HuH-7.5 (cell line): ENCODE measurements at regions not wholly inside any gene's neighbourhood (a gene's known extent, or its start where the extent isn't known, plus 50 kb on each side); places are given as distances from the start of the nearest gene placed in this dataset.
"Not testable (repeated sequence)": the region's sequence is repeated elsewhere in the genome, so short reads cannot be mapped to it uniquely, and the experiment has no call there.

ENCODE experiments used
- DNase-seq: peaks from one replicate; pipeline ENCODE4 v3.0.0; 2011; ENCODE audit warnings: low spot score

DNA sequence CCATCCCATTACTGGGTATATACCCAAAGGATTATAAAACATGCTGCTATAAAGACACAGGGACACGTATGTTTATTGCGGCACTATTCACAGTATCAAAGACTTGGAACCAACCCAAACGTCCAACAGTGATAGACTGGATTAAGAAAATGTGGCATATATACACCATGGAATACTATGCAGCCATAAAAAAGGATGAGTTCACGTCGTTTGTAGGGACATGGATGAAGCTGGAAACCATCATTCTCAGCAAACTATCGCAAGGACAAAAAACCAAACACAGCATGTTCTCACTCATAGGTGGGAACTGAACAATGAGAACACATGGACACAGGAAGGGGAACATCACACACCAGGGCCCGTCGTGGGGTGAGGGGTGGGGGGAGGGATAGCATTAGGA lies 106.1 kb downstream of the CHD1L start:
- DNase-seq, result not testable (repeated sequence)

DNA sequence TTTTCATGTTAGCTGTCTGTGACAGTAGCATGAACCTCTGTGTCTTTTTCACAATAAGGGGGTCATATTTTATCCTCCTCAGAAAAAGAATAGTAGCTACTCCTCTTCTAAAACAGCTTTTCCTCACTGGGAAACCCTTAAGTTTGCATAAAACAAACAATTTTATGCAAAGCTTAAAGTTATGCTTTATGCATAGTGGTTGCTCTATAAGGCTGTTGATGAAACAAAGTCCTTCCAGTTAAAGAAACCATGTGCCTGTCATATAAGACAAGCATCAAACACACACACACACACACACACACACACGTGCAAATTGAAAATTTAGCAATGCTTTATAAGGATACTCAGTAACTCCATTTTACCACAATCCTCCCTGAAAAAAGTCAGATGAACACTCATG lies 107.0 kb downstream of the CHD1L start:
- DNase-seq, result no peak

DNA sequence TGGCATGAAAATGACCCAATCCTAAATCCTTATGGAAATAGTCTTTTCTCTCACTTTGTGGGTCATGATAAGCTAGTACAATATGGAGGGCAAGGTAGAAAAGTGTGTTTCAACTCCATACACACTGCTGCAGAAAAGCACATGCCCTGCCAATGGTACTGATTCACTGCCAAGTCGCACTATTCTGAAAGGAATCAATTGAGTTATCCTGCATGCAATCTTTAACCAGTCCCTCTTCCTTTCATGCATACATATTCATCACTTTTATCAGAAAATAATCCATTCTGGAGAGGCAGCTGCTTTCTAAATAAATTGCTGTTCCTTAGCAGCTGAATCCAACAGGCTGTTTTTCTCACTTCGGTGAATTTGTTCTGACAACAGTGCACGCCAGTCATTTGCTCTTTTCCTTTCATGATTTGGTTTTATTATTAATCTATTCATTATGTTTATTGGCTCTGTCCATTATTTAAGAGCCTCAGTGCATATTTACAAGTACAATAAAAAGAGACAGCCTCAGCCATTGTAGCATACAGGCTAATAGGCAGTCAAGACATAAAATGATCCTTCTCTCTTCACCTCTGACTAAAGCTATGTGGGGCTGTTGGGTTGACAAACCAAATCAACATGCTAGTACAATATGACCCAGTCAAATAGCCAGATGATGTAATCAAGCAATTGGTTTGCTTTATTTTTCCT lies 108.8 kb downstream of the CHD1L start:
- no peak for DNase-seq

DNA sequence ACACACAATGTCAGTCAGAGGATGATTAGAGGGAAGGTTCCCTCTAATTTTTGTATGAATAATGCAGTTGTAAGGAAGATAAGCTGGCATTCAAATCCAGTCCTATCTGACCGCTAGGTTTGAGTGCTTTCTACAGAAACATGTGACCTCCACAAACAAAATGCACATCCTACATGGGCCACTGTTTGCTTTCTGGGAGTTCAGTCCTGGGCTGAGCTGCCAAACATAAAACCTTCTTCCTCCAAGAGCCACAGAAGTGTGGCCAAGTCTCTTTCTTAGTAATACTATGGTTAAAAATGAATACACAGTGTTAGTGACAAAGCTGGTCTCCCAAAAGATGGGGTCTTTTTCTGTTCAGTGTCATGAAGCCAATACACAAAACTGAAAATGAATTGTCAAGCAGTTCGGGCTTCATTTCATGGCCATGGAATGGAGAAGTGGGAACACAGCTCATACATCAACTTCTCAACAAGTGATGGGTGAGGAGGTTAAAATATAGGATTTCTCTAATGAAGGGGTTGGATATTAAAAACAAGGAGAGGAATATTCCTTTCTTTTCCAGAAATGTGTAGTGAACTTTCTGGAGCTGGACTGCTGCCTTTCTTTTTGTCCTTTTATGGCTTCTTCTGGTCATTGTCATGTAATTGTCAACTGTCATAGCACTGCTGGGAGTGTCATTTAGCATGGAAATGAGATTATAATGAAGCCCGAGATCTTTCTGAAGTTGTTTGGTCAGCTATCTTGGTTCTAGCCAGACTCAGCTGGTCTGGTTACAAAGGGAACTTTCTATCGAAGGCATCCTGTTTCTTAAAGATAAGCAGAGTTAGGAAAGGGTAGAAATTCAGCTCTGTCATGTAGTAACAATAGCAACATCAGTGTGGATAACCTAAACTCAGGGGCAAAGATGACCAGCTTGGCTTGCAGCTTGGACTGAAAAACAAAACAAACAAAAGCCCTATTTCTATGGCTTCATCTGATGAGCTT lies 135.1 kb downstream of the CHD1L start:
- no peak for DNase-seq

DNA sequence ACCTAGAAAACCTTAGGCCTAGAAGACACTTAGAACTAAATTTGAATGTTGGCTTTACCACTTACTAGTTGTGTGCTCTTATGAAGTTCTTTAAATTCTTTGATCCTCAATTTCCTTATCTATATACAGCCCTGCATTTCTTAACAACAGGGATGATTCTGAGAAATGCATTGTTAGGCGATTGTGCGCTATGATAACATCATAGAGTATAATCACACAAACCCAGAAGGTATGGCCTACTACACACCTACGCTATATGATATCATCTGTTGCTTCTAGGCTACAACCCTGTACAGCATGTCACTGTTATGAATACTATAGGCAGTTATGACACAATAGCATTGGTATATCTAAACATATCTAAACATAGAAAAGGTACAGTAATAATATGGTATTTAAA lies 137.4 kb downstream of the CHD1L start:
- DNase-seq, result no peak

DNA sequence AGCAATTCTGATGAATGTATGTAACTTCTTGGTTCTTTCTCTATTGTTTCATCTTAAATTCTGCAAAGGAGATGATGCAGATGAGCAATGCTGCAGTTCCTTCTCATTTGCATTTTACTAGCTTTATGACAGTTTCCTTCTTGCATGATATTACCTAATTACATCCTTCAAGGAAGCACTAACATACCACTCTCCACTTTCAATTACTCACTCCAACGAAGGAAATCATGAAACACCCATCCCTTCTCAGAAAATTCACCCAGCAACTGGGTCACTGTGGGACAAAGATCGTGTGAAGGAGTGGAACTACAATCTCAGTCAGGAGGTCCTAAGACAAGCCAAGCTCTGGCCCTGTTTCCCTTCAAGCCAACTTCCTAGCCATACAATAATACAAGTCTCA lies 142.3 kb downstream of the CHD1L start:
- no peak for DNase-seq

DNA sequence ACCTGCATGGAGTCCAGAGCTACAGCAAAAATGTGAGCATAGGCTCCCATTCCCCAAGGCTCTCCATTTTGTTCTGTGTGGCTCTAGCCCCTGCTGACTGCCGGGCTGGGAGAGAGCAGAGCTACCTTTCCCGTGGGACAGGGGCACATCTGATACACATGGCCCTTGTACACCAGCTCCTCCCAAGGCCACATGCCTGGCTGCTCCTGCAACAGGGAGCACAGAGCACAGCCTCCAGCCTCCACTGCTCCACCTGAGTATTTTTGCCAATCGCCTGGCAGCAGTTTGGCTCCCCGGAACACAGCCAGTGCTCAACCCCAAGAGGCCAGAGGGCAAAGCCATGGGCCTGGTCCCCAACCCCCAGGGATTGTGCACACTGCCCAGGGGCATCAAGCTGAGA lies 146.5 kb downstream of the CHD1L start:
- no peak for DNase-seq

DNA sequence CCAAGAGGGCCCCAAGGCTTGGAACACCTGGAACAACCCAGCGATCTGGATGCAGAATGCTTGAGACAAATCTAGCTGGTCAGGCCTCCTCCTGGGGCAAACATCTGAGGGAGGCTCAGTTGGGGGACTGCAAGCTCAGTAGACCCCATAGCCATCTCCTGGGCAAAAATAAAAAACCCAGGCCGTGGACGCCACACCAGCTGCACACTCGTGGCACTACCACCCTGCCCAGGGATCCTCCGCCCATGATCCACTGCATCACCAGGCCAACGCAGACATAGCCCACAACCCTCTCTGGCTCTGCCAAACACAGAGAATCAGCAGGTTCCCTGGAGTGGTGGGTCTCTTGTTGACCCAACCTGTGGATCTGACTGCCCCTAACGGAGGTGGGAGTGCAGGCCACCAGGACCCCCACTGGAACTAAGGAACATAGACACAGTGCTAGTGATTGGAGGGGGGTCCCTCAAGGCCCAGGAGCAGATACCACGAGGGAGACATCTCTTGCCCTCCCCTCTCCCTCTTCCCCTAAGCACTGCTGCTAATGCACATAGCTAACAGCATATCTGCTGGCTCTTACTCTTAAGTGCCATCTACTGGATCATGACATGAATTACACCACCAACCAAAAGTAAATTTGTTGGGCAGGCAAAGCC lies 147.2 kb downstream of the CHD1L start:
- peak; percentile 43 for DNase-seq

DNA sequence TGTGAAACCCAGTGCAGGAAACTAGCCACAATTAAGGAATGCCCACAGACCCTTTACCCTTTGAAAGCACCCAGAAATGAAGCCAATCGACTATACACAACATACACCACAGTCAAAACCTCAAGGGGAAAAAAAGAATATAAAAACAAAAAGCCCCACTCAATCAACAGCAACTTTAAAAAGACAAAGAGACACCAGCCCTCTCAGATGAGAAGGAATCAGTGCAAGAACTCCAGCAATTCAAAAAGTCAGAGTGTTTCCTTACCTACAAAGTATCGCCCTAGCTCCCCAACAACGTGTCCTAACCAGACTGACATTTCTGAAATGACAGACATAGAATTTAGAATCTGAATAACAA lies 147.7 kb downstream of the CHD1L start:
- DNase-seq, result no peak

DNA sequence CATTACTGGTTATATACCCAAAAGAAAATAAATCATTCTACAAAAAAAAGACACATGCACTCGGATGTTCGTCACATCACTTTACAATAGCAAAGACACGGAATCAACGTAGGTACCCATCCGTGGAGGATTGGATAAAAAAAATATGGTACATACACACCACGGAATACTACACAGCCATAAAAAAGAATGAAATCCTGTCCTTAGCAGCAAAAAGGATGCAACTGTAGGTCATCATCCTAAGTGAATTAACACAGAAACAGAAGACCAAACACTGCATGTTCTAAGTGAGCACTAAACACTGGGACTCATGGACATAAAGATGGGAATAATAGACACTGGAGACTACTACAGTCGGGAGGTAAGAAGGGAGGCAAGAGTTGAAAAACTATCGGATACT lies 148.6 kb downstream of the CHD1L start:
- DNase-seq, result no peak

DNA sequence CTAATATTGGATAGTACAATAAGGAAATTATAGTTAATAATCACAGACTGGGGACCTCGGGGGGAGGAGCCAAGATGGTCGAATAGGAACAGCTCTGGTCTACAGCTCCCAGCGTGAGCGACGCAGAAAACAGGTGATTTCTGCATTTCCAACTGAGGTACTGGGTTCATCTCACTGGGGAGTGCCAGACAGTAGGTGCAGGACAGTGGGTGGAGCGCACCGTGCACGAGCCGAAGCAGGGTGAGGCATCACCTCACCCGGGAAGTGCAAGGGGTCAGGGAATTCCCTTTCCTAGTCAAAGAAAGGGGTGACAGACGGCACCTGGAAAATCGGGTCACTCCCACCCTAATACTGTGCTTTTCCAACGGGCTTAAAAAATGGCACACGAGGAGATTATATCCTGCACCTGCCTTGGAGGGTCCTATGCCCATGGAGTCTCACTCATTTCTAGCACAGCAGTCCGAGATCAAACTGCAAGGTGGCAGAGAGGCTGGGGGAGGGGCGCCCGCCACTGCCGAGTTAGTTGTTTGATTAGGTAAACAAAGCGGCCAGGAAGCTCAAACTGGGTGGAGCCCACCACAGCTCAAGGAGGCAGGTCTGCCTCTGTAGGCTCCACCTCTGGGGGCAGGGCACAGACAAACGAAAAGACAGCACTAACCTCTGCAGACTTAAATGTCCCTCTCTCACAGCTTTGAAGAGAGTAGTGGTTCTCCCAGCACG lies 138.8 kb upstream of the BCL9 start:
- DNase-seq, result not testable (repeated sequence)

DNA sequence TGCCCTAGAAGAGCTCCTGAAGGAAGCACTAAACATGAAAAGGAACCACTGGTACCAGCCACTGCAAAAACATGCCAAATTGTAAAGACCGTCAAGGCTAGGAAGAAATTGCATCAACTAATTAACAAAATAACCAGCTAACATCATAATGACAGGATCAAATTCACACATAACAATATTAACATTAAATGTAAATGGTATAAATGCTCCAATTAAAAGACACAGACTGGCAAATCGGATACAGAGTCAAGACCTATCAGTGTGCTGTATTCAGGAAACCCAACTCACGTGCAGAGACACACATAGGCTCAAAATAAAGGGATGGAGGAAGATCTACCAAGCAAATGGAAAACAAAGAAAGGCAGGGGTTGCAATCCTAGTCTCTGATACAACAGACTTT lies 137.0 kb upstream of the BCL9 start:
- DNase-seq, result not testable (repeated sequence)

DNA sequence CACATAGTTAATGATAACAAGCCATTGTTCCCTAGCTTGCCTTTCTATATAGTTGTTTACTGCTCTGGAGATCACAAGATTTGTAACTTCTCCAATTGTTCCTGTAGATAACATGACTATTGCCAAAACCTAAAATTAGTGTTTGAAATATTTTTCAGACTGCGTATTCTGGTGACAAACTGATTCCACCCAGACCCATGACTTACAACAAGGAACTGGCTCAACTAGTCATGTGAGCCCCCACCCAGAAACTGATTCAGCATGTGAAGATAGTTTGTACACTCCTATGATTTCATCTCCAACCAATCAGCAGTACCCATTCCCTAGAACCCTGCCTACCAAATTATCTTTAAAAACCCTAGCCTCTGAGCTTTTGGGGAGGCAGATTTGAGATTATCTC lies 131.4 kb upstream of the BCL9 start:
- no peak for DNase-seq

DNA sequence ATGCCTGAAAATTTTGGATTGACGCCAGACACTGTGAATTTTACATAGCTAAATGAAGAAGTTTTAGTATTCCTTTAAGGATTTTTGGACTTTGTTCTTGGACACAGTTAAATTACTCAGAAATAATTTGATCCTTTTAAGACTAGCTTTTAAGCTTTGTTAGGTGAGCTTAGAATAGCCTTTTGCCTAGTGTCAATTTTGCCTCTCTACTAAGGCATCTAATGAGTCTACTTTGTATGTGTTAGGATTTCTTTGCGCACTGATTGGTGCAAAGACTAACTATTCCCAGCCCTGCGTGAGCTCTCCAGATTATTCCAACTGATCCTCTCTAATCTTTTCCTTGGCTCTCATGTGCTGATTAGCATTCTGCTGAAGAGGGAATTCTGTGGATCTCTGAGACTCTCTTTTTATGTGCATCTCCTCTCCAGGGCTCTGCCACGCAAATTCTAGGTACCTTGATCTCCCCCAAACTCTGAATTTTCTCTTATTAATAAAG lies 128.1 kb upstream of the BCL9 start:
- no peak for DNase-seq

DNA sequence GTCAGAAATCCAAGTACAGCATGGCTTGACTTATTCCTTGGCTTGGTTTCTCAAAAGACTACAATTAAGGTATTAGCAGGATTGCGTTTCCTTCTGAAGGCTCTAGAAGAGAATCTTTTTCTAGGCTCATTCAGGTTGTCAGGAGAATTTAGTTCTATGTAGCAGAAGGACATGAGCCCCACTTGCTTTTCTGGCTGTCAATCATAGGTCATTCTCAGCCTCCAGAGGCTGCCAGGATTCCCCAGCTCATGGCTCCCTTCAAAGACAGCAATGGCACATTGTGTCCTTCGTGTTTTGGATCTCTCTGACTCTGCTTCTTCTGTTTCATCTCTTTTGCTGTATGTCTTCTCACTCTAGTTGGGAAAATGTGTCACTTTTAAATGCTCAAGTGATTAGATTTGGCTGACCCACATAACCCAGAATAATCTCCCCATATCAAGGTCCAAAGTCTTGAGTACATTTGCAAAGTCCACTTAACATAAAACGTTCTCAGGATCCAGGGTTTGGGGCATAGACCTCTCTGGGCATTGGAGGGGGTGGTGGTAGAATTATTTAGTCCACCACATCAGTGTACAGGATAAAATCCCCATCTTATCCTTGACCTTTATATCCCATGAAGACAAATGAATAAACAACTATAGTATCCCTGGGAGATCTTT lies 126.7 kb upstream of the BCL9 start:
- no peak for DNase-seq

DNA sequence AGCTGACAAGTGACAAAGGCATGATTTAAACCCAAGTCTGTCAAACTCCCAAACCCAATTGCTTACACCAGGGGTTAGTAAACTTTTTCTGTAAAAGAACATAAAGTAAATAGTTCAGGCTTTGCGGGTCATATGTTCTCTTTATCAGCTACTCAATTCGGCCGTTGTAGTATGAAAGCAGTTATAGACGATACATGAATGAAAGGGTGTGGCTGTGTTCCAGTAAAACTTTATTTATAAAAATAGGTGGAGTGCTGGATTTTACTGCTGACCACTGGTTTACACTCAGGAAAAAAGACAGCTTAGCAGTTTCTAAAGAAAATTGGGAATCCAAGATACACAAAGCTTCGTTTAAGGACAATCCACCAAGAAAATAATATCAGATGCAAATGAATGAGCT lies 124.3 kb upstream of the BCL9 start:
- DNase-seq, result no peak

DNA sequence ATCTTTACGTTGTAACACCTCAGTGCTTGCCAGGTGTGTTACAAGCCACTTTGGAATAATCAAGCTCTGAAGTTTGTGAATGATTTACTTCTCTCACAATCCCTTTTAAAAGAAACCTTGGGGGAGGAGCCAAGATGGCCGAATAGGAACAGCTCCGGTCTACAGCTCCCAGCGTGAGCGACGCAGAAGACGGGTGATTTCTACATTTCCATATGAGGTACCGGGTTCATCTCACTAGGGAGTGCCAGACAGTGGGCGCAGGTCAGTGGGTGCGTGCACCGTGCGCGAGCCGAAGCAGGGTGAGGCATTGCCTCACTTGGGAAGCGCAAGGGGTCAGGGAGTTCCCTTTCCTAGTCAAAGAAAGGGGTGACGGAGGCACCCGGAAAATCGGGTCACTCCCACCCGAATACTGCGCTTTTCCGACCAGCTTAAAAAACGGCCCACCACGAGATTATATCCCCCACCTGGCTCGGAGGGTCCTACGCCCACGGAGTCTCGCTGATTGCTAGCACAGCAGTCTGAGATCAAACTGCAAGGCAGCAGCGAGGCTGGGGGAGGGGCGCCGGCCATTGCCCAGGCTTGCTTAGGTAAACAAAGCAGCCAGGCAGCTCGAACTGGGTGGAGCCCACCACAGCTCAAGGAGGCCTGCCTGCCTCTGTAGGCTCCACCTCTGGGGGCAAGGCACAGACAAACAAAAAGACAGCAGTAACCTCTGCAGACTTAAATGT lies 118.0 kb upstream of the BCL9 start:
- DNase-seq, result peak; percentile 3

DNA sequence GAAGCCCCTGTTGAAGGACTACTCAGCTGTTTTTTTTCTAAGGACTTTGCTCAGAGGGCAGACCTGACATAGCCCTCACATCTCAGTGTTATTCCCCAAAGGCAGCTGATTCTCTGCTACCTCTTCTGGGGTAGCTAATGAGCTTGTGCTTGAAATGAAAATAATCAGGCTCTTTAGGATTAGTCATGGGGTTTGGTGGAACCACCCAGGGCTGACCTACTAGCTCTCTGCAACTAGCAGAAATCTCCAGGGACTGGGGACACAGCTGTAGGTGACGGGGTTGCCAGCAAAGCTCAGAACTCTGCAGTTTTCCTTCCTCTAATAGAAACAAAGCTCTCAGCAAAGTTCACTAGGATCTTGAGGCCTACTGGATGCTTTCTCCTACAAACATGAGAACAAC lies 106.4 kb upstream of the BCL9 start:
- no peak for DNase-seq

DNA sequence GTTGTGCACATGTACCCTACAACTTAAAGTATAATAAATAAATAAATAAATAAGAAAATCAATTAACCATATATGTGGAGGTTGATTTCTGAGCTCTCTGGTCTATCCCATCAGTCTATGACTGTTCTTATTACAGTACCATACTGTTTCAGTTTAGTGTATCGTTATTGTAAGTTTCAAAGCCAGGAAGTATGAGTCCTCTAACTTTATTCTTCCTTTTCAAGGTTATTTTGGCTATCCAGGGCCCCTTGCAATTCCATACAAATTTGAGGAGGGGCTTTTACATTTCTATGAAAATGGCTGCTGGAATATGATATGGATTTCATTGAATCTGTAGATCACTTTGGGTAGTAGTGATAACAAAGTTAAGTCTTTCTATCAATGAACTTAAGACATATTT lies 96.9 kb upstream of the BCL9 start:
- DNase-seq, result no peak

DNA sequence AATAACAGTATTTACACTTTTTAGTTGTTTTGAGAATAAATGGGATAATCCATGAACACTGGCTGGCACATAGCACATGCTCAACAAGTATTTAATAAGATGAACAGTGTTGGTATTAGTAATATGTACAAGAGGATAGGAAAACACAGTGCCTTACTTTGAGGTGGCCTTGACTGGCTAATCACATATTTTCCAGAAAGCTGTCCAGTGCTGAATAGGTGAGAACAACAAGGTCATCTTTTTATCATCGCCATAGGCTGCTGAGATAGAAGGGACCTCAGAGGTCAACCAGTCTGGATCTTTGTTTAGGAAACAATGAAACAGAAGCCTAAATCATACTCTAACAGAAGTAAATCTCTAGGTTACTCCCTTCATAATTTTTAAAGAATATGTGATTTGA lies 89.7 kb upstream of the BCL9 start:
- DNase-seq, result no peak

DNA sequence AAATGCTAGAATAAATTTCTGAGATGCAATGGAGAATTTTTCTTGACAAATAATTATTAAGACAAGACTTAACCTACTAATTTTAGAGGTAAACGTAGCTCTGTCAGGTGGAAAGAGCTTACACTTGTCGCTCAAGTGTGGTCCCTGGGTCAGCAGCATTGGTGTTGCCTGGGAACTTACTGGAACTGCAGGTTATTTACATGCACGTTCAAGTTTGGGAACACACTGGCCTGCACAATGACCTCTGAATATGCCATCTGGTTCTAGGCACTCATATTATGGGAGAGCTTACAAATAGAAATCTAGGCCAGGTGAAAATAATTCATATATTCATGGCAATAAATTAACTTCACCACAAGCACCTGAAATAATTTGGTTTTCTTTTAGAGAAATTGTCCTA lies 88.5 kb upstream of the BCL9 start:
- DNase-seq, result no peak
